ENCODE measurements at regions not wholly inside any gene's neighbourhood (a gene's known extent, or its start where the extent isn't known, plus 50 kb on each side); places are given as distances from the start of the nearest gene placed in this dataset.

GRCh38 chr1:5511381-5512097, 480.7 kb downstream of the NPHP4 start:
- no peak for TF ChIP-seq CTCF (IDR thresholded peaks at IDR 0.05)
- no peak for TF ChIP-seq POLR2AphosphoS5 (IDR thresholded peaks at IDR 0.05)
- TF ChIP-seq POLR2A (IDR thresholded peaks at IDR 0.05): no peak

Measured in prostate gland (tissue), 2 donors.